ENCODE measurements at regions not wholly inside any gene's neighbourhood (a gene's known extent, or its start where the extent isn't known, plus 50 kb on each side); places are given as distances from the start of the nearest gene placed in this dataset.
"Not testable (repeated sequence)": the region's sequence is repeated elsewhere in the genome, so short reads cannot be mapped to it uniquely, and the experiment has no call there.

DNA sequence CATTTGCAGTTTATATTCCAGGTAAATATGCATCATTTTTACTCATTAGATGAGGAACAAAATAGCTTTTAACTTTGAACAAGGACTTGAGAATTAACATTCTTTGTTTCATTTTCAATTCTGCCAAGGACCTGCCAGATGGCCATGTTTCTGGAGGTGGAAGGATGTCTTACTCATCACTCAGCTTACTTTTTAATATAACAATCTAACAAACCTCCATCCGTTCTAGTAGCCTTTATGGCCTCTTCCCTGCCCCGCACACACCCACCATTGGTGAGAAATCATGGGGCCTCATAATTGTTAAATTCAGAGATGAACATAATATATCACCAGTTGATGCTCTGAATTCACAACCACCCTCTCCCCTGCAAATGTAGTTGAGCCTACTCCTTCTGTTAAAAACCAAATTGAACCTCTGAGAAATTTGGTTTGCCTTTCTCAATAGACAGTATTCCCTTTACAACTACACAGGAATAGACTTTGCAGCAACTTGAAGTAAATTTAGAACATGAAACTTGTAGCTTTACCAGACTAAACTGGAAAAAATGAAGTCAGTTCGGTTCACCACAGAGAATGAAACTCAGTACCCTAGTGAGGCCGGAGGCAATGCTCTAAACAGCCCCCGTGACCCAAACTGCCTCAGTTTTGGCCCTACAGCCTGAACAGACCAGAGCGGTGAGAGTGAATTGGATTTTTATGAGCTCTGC is 50.1 kb upstream of the ACSL4 start:
- Histone ChIP-seq H3K27ac (ENCODE audit: poor library complexity, severe bottlenecking) (peak overlapping the region; percentile 34), H3K4me1 (ENCODE audit: insufficient read depth, poor library complexity, severe bottlenecking) (peaks cover 15% of the 10 kb centered on the region), H3K36me3 (ENCODE audit: low read depth) (no peaks in the 10 kb centered on the region), H3K9me3 (ENCODE audit: severe bottlenecking) (no peaks in the 10 kb centered on the region), H3K4me3 (ENCODE audit: severe bottlenecking) (no peak overlapping the region), H3K27me3 (ENCODE audit: insufficient read depth, poor library complexity, severe bottlenecking) (no peaks in the 10 kb centered on the region)
- TF ChIP-seq, protein P1, sequence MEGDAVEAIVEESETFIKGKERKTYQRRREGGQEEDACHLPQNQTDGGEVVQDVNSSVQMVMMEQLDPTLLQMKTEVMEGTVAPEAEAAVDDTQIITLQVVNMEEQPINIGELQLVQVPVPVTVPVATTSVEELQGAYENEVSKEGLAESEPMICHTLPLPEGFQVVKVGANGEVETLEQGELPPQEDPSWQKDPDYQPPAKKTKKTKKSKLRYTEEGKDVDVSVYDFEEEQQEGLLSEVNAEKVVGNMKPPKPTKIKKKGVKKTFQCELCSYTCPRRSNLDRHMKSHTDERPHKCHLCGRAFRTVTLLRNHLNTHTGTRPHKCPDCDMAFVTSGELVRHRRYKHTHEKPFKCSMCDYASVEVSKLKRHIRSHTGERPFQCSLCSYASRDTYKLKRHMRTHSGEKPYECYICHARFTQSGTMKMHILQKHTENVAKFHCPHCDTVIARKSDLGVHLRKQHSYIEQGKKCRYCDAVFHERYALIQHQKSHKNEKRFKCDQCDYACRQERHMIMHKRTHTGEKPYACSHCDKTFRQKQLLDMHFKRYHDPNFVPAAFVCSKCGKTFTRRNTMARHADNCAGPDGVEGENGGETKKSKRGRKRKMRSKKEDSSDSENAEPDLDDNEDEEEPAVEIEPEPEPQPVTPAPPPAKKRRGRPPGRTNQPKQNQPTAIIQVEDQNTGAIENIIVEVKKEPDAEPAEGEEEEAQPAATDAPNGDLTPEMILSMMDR (IDR thresholded peaks at IDR 0.05; ENCODE audit: poor library complexity, severe bottlenecking): no peak
- DNase-seq (ENCODE audit: low spot score) (no peak), ATAC-seq (ENCODE audit: low read depth) (no peak)

DNA sequence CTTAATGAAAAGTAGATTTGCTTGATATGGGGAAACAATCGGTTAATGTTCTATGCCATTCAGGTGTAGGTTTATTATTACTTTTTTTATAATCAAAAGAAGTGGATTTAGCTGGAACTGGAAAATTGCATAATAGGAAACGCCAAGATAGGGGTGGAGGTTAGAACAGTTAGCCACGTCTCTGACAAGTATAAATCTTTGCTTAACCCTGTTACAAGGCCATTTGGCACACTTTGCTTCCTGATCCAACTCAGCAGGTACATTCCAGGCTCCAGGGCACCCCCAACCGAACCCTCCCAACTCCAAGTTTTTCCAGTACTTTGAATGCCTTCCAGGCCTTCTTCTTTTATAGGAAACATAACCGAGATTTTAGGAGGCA is 50.6 kb upstream of the ACSL4 start:
- Histone ChIP-seq H3K27me3 (ENCODE audit: insufficient read depth, poor library complexity, severe bottlenecking) (no peaks in the 10 kb centered on the region), H3K27ac (ENCODE audit: poor library complexity, severe bottlenecking) (peak overlapping the region; percentile 34), H3K36me3 (ENCODE audit: low read depth) (no peaks in the 10 kb centered on the region), H3K4me1 (ENCODE audit: insufficient read depth, poor library complexity, severe bottlenecking) (peaks cover 15% of the 10 kb centered on the region), H3K9me3 (ENCODE audit: severe bottlenecking) (no peaks in the 10 kb centered on the region), H3K4me3 (ENCODE audit: severe bottlenecking) (no peak overlapping the region)
- ATAC-seq (ENCODE audit: low read depth) (peak; percentile 71), DNase-seq (ENCODE audit: low spot score) (no peak)
- TF ChIP-seq, protein P1 (IDR thresholded peaks at IDR 0.05; ENCODE audit: poor library complexity, severe bottlenecking): no peak

DNA sequence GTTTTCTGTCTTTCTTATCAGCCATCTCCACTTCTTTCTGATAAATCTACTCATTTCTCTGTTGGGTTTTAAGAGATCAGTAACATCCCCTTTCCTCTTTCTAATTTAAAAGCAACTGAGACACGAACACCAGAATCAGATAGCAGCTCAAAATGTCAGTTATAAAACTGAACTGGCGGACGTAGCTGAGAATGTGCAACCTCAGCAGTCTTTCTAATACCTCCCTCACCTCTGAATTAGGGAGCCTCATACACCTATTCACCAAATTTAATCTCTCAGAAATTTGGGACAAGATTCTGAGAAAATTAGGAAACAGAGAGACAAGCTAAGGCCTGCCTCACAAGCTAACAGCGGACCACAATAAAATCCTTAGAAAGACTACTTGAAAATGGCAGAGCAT is 52.0 kb upstream of the ACSL4 start:
- TF ChIP-seq, protein P1 (IDR thresholded peaks at IDR 0.05; ENCODE audit: poor library complexity, severe bottlenecking): no peak
- H3K4me1 ChIP-seq (ENCODE audit: insufficient read depth, poor library complexity, severe bottlenecking): peaks cover 15% of the 10 kb centered on the region
- H3K4me3 ChIP-seq (ENCODE audit: severe bottlenecking): no peak overlapping the region
- no peak for DNase-seq (ENCODE audit: low spot score)
- no peak for ATAC-seq (ENCODE audit: low read depth)
- H3K36me3 ChIP-seq (ENCODE audit: low read depth): no peaks in the 10 kb centered on the region
- H3K9me3 ChIP-seq (ENCODE audit: severe bottlenecking): no peaks in the 10 kb centered on the region
- no peaks in the 10 kb centered on the region for H3K27me3 ChIP-seq (ENCODE audit: insufficient read depth, poor library complexity, severe bottlenecking)
- no peak overlapping the region for H3K27ac ChIP-seq (ENCODE audit: poor library complexity, severe bottlenecking)

DNA sequence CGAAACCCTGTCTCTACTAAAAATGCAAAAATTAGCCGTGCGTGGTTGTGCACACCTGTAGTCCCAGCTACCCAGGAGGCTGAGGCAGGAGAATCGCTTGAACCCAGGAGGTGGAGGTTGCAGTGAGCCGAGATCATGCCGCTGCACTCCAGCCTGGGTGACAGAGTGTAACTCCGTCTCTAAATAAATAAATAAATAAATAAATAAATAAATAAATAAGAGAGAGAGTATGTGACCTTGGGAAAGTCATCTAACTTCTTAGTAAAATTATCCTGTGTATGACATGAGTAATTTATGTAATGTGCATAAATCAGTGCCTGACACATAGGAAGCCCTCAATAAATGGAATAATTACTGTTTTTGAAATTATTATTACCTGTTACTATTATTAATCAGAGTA is 57.5 kb upstream of the ACSL4 start:
- not testable (repeated sequence) for DNase-seq (ENCODE audit: low spot score); H3K36me3 ChIP-seq (ENCODE audit: low read depth); H3K27me3 ChIP-seq (ENCODE audit: insufficient read depth, poor library complexity, severe bottlenecking); H3K27ac ChIP-seq (ENCODE audit: poor library complexity, severe bottlenecking); ATAC-seq (ENCODE audit: low read depth); H3K4me3 ChIP-seq (ENCODE audit: severe bottlenecking); H3K9me3 ChIP-seq (ENCODE audit: severe bottlenecking)
- H3K4me1 ChIP-seq (ENCODE audit: insufficient read depth, poor library complexity, severe bottlenecking): peaks cover 15% of the 10 kb centered on the region

DNA sequence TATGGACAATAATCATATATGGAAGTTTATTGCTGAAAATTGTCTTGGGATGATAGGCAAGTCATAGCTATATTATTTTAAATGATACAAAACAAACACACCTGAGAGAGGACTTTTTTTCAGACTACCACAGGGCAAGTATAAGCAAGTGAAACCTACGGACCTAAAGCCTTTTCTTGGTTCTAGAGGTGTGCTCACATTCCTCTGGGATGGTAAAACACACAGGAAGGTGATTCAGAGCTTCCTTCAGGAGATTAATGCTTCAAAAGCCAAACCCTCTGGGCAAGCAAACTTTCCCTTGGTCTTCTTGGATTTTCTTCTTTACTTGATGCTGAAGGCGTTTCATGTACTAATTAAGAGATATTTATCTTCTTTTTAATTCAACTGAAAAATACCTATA is 60.1 kb upstream of the ACSL4 start:
- H3K27ac ChIP-seq (ENCODE audit: poor library complexity, severe bottlenecking): peak overlapping the region; percentile 94
- ATAC-seq (ENCODE audit: low read depth) (peak; percentile 96), DNase-seq (ENCODE audit: low spot score) (no peak)
- no peaks in the 10 kb centered on the region for H3K36me3 ChIP-seq (ENCODE audit: low read depth)
- no peak overlapping the region for H3K4me3 ChIP-seq (ENCODE audit: severe bottlenecking)
- H3K9me3 ChIP-seq (ENCODE audit: severe bottlenecking): no peaks in the 10 kb centered on the region
- peaks cover 30% of the 10 kb centered on the region for H3K4me1 ChIP-seq (ENCODE audit: insufficient read depth, poor library complexity, severe bottlenecking)
- no peaks in the 10 kb centered on the region for H3K27me3 ChIP-seq (ENCODE audit: insufficient read depth, poor library complexity, severe bottlenecking)
- TF ChIP-seq, protein P1 (IDR thresholded peaks at IDR 0.05; ENCODE audit: poor library complexity, severe bottlenecking): no peak
